ENCODE measurements at regions not wholly inside any gene's neighbourhood (a gene's known extent, or its start where the extent isn't known, plus 50 kb on each side); places are given as distances from the start of the nearest gene placed in this dataset.

- H3K36me3 ChIP-seq, result no peaks in the 10 kb centered on the region
Measured at GRCh38 chr2:217412721-217413120, 552.9 kb upstream of the TNP1 start.

GRCh38 chr2:217412277-217412676 lies 552.4 kb upstream of the TNP1 start:
- TF ChIP-seq, protein P1, sequence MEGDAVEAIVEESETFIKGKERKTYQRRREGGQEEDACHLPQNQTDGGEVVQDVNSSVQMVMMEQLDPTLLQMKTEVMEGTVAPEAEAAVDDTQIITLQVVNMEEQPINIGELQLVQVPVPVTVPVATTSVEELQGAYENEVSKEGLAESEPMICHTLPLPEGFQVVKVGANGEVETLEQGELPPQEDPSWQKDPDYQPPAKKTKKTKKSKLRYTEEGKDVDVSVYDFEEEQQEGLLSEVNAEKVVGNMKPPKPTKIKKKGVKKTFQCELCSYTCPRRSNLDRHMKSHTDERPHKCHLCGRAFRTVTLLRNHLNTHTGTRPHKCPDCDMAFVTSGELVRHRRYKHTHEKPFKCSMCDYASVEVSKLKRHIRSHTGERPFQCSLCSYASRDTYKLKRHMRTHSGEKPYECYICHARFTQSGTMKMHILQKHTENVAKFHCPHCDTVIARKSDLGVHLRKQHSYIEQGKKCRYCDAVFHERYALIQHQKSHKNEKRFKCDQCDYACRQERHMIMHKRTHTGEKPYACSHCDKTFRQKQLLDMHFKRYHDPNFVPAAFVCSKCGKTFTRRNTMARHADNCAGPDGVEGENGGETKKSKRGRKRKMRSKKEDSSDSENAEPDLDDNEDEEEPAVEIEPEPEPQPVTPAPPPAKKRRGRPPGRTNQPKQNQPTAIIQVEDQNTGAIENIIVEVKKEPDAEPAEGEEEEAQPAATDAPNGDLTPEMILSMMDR (IDR thresholded peaks at IDR 0.05), result no peak
- no peak for TF ChIP-seq POLR2A (IDR thresholded peaks at IDR 0.05)
- peaks cover 12 to 35% of the 10 kb centered on the region in 2 donors for H3K4me1 ChIP-seq
- peak overlapping the region; percentile 95 to 98 for H3K27ac ChIP-seq
- no peaks in the 10 kb centered on the region for H3K27me3 ChIP-seq
- no peak for DNase-seq
- H3K4me3 ChIP-seq, result no peak overlapping the region
- intact Hi-C loops (cut with DNase I; ENCODE audit: low total_unique reads), result no loop called here
- no peaks in the 10 kb centered on the region for H3K9me3 ChIP-seq
- H3K36me3 ChIP-seq, result no peaks in the 10 kb centered on the region

More at GRCh38 chr2:217412721-217413120, 552.9 kb upstream of the TNP1 start:
- peak overlapping the region; percentile 95 to 98 for H3K27ac ChIP-seq
- TF ChIP-seq, protein P1 (IDR thresholded peaks at IDR 0.05), result no peak
- intact Hi-C loops (cut with DNase I; ENCODE audit: low total_unique reads), result no loop called here
- peak; percentile 76 to 89 for DNase-seq
- H3K4me3 ChIP-seq, result no peak overlapping the region
- H3K4me1 ChIP-seq, result peaks cover 12 to 35% of the 10 kb centered on the region in 2 donors
- no peaks in the 10 kb centered on the region for H3K9me3 ChIP-seq
- no peaks in the 10 kb centered on the region for H3K27me3 ChIP-seq

DNA sequence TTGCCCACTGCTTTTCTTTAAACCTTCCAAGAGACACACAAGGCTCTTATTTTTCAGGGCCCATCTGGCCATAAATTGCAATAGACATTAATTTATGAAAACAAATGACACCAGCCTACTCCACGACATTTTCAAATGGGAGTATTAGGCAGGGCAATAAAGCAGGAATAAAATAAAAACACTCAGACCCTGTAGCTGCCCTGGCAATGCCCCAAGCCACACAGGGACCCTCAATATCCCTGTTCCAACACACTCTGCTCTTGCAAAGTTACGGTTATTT lies 550.8 kb upstream of the TNP1 start:
- Histone ChIP-seq H3K9me3 (no peaks in the 10 kb centered on the region), H3K27me3 (no peaks in the 10 kb centered on the region), H3K4me3 (no peak overlapping the region), H3K4me1 (peaks cover 12 to 35% of the 10 kb centered on the region in 2 donors), H3K36me3 (no peaks in the 10 kb centered on the region), H3K27ac (peak overlapping the region; percentile 95 to 98)
- no peak for DNase-seq
- intact Hi-C loops (cut with DNase I; ENCODE audit: low total_unique reads), result no loop called here
- no peak for TF ChIP-seq POLR2A (IDR thresholded peaks at IDR 0.05)
- TF ChIP-seq, protein P1 (IDR thresholded peaks at IDR 0.05), result no peak

DNA sequence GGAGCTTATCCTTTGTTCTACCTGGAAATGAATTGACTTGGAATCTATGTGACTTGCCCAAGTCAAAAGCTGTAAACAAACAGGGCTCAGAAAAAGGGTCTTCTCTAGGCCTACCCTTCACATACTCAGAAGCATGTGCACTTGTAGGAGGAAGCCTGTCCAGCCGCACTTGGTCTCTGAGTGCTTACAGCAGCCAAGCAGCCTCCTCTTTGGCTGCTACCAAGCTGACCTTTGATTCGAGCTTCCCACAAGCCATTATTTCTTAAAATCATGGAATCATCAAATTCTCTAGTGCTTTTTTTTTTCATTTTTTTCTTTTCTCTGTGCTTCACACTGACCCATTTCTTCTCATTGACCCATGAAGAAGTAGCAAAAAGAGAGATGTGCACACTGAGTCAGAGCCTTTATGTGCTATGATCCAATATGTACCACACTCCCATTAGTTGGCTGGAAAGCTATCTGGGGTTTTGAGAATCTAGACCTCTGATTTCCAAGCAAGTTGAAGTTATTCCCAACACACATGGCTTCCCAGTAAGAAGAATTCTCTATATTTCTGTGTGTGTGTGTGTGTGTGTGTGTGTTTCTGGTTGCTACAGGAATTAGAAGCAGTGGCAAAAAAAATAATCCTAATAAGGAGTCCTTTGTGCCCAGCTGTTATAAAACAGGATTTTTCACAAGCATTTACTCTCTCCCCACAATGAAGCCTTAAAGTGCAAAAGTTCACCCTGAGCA lies 550.3 kb upstream of the TNP1 start:
- Histone ChIP-seq H3K9me3 (no peaks in the 10 kb centered on the region), H3K36me3 (no peaks in the 10 kb centered on the region), H3K4me1 (peaks cover 12 to 35% of the 10 kb centered on the region in 2 donors), H3K27me3 (no peaks in the 10 kb centered on the region), H3K27ac (peak overlapping the region; percentile 95 to 98), H3K4me3 (no peak overlapping the region)
- TF ChIP-seq, protein P1 (IDR thresholded peaks at IDR 0.05), result no peak
- TF ChIP-seq POLR2A (IDR thresholded peaks at IDR 0.05), result no peak
- peak; percentile 49 to 65 for DNase-seq
- intact Hi-C loops (cut with DNase I; ENCODE audit: low total_unique reads), result no loop called here

DNA sequence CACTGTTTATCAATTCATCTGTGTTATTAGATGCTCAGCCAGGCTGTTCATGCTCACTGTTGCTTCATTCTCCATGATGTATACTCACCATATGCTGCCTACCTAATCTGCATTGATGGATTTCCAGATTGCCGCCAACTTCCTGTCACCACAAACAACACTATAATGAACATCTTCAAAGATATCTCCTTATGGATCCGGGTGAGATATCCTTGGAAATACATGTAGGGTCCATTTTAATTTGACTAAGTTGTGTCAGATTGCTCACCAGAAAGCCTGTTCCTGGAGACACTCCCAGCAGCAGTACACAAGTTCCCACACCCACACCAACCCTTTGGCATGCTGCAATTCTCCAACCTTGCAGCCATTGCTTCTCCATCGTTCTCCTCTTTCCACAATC lies 547.5 kb upstream of the TNP1 start:
- H3K27ac ChIP-seq, result peak overlapping the region; percentile 19 to 46
- no peaks in the 10 kb centered on the region for H3K9me3 ChIP-seq
- peaks cover 9 to 32% of the 10 kb centered on the region in 2 donors for H3K4me1 ChIP-seq
- H3K36me3 ChIP-seq, result no peaks in the 10 kb centered on the region
- intact Hi-C loops (cut with DNase I; ENCODE audit: low total_unique reads), result no loop called here
- H3K4me3 ChIP-seq, result no peak overlapping the region
- H3K27me3 ChIP-seq, result no peaks in the 10 kb centered on the region
- TF ChIP-seq, protein P1 (IDR thresholded peaks at IDR 0.05), result no peak
- TF ChIP-seq POLR2A (IDR thresholded peaks at IDR 0.05), result no peak
- no peak for DNase-seq

All from uterus (tissue), 3 donors.